ENCODE measurements at regions not wholly inside any gene's neighbourhood (a gene's known extent, or its start where the extent isn't known, plus 50 kb on each side); places are given as distances from the start of the nearest gene placed in this dataset.

- DNase-seq: no peak
Observed at GRCh38 chr6:150539111-150539510, 60.6 kb upstream of the PLEKHG1 start.

GRCh38 chr6:150539568-150539967 lies 60.1 kb upstream of the PLEKHG1 start:
- no peak for DNase-seq

GRCh38 chr6:150541576-150541975 lies 58.1 kb upstream of the PLEKHG1 start:
- peak; percentile 26 for DNase-seq

GRCh38 chr6:150543178-150543577 lies 56.5 kb upstream of the PLEKHG1 start:
- DNase-seq: no peak

DNA sequence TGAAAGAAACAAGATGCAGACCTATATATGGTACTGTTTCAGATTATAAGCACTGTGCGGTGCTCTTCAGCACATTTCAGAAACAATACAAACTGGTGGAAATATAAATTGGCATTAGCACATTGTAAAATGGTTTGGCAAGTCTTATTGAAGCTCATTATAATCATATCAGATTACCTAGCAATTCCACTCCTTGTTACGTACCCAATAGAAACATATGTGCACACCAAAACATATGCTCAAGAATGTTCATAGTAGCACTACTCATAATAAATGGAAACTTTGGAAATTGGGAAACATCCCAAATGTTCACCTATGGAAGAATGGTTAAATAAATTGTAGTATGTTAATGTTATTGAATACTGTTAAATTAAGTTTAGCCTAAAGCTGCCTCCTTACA lies 54.9 kb upstream of the PLEKHG1 start:
- DNase-seq: no peak

- no peak for DNase-seq
Observed at GRCh38 chr6:150546457-150546856, 53.2 kb upstream of the PLEKHG1 start.

DNA sequence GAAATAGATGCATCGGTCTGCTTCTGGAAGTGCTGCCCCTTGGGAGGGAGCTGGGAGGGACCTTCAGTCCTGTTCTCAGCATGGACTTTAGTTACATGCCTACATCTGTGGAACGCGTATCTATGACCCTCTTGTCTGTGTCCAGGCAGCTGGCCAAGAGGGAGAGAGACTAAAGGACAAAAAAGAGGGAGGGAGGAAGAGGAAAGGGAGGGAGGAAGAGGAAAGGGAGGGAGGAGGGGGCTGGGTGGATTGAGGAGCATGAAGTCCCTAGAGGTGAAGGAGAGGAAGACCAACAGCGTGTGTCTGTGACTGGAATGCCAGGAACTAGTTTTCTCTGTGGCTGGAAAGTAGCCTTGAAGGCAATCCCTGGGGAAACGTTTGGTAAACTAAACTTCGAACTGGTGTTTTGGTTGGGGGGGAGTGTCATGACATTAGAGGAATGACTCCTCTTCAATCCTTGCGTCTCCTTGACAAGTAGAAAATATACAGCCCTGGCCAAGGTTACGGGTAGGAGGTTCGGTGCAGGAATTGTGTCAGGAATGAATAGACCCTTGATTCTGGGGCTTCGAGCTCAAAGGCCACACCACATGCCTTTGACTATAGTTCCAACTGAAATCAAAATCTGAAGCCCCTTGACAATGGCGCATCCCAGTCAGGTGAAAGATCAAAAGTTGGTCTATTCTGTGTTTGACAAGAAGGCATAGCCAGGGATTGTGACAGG lies 52.0 kb upstream of the PLEKHG1 start:
- peak; percentile 38 for DNase-seq

DNA sequence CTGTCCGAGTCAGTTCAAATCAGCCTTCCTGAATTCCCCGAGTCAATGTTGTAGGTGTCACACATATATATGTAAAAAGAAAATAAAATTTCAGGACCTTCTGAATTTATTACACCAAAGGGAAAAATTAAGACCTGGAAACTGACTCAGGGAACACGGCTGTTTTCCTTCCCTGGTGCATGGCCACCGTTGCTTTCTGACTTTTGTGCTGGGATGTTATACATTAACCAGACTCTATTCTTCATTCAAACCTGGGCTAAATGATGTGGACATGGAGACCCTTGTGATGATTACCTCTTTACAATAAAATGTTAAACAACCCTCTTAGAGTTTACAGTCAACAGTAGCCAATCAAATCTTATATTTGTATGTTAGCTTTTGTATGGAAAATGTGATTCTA lies 51.4 kb upstream of the PLEKHG1 start:
- no peak for DNase-seq

GRCh38 chr6:150549007-150549406 lies 50.7 kb upstream of the PLEKHG1 start:
- DNase-seq: no peak

- no peak for DNase-seq
Observed at GRCh38 chr6:150549674-150550101, 50.0 kb upstream of the PLEKHG1 start.

Measured in right kidney (tissue), 1 donor.